ENCODE measurements at regions not wholly inside any gene's neighbourhood (a gene's known extent, or its start where the extent isn't known, plus 50 kb on each side); places are given as distances from the start of the nearest gene placed in this dataset.

- no peak overlapping the region for H3K27ac ChIP-seq
- H3K9me3 ChIP-seq, result no peaks in the 10 kb centered on the region
- no peak for TF ChIP-seq EP300 (IDR thresholded peaks at IDR 0.05)
- TF ChIP-seq CTCF (IDR thresholded peaks at IDR 0.05), result no peak
- no peak for TF ChIP-seq POLR2A (IDR thresholded peaks at IDR 0.05)
- TF ChIP-seq POLR2AphosphoS5 (IDR thresholded peaks at IDR 0.05), result no peak
- H3K4me1 ChIP-seq, result no peaks in the 10 kb centered on the region
- no peak overlapping the region for H3K4me3 ChIP-seq
- ATAC-seq (ENCODE audit: low FRiP score in 2 of 2), result no peak
- H3K27me3 ChIP-seq, result no peaks in the 10 kb centered on the region
- WGBS, 2 donors, result 83 to 85% methylated on average over 3 of the region's 3 CpGs
- no peaks in the 10 kb centered on the region for H3K36me3 ChIP-seq
- no peak for DNase-seq
These were observed 98.3 kb upstream of the FAM13C start for GRCh38 chr10:59460601-59461000.

- H3K36me3 ChIP-seq, result no peaks in the 10 kb centered on the region
- H3K4me1 ChIP-seq, result no peaks in the 10 kb centered on the region
- H3K27ac ChIP-seq, result no peak overlapping the region
- no peaks in the 10 kb centered on the region for H3K27me3 ChIP-seq
- 24% methylated on average over 2 of the region's 2 CpGs for WGBS, 2 donors
- DNase-seq (no peak), ATAC-seq (ENCODE audit: low FRiP score in 2 of 2) (no peak)
- no peaks in the 10 kb centered on the region for H3K9me3 ChIP-seq
- no peak overlapping the region for H3K4me3 ChIP-seq
- TF ChIP-seq CTCF (IDR thresholded peaks at IDR 0.05) (no peak), POLR2A (IDR thresholded peaks at IDR 0.05) (no peak), EP300 (IDR thresholded peaks at IDR 0.05) (no peak), POLR2AphosphoS5 (IDR thresholded peaks at IDR 0.05) (no peak)
These were observed 93.8 kb upstream of the FAM13C start for GRCh38 chr10:59456199-59456598.

- no peak for ATAC-seq (ENCODE audit: low FRiP score in 2 of 2)
- 59 to 64% methylated on average over 5 of the region's 5 CpGs for WGBS, 2 donors
- DNase-seq, result no peak
- H3K9me3 ChIP-seq, result no peaks in the 10 kb centered on the region
- no peaks in the 10 kb centered on the region for H3K27me3 ChIP-seq
- no peaks in the 10 kb centered on the region for H3K36me3 ChIP-seq
- H3K4me1 ChIP-seq, result no peaks in the 10 kb centered on the region
- TF ChIP-seq POLR2A (IDR thresholded peaks at IDR 0.05), result no peak
- TF ChIP-seq POLR2AphosphoS5 (IDR thresholded peaks at IDR 0.05), result no peak
- TF ChIP-seq EP300 (IDR thresholded peaks at IDR 0.05), result no peak
- no peak for TF ChIP-seq CTCF (IDR thresholded peaks at IDR 0.05)
- no peak overlapping the region for H3K27ac ChIP-seq
- H3K4me3 ChIP-seq, result no peak overlapping the region
These were observed 92.0 kb upstream of the FAM13C start for GRCh38 chr10:59454171-59454919.

GRCh38 chr10:59448616-59449015 is 86.3 kb upstream of the FAM13C start:
- Histone ChIP-seq H3K27me3 (no peaks in the 10 kb centered on the region), H3K4me3 (no peak overlapping the region), H3K36me3 (no peaks in the 10 kb centered on the region), H3K27ac (no peak overlapping the region), H3K9me3 (no peaks in the 10 kb centered on the region), H3K4me1 (no peaks in the 10 kb centered on the region)
- 88 to 89% methylated on average over 1 of the region's 1 CpG for WGBS, 2 donors
- no peak for DNase-seq
- ATAC-seq (ENCODE audit: low FRiP score in 2 of 2), result no peak
- TF ChIP-seq CTCF (IDR thresholded peaks at IDR 0.05) (no peak), EP300 (IDR thresholded peaks at IDR 0.05) (no peak), POLR2A (IDR thresholded peaks at IDR 0.05) (no peak), POLR2AphosphoS5 (IDR thresholded peaks at IDR 0.05) (no peak)

- DNase-seq (no peak), ATAC-seq (ENCODE audit: low FRiP score in 2 of 2) (no peak)
- no peaks in the 10 kb centered on the region for H3K36me3 ChIP-seq
- no peak for TF ChIP-seq POLR2AphosphoS5 (IDR thresholded peaks at IDR 0.05)
- no peak for TF ChIP-seq EP300 (IDR thresholded peaks at IDR 0.05)
- no peak for TF ChIP-seq CTCF (IDR thresholded peaks at IDR 0.05)
- no peak for TF ChIP-seq POLR2A (IDR thresholded peaks at IDR 0.05)
- H3K4me1 ChIP-seq, result no peaks in the 10 kb centered on the region
- no peaks in the 10 kb centered on the region for H3K27me3 ChIP-seq
- H3K9me3 ChIP-seq, result no peaks in the 10 kb centered on the region
- H3K27ac ChIP-seq, result no peak overlapping the region
- no peak overlapping the region for H3K4me3 ChIP-seq
These were observed 73.4 kb upstream of the FAM13C start for GRCh38 chr10:59435707-59436106.
